Left cardiac atrium (tissue), 4 donors: ENCODE measurements at regions not wholly inside any gene's neighbourhood (a gene's known extent, or its start where the extent isn't known, plus 50 kb on each side); places are given as distances from the start of the nearest gene placed in this dataset.
"Not testable (repeated sequence)": the region's sequence is repeated elsewhere in the genome, so short reads cannot be mapped to it uniquely, and the experiment has no call there.

Source experiments
- ATAC-seq, 2 donors: fragments of 200-7000 bp; cut with Tn5 transposase; one replicate each; pipeline ENCODE4 v1.9.1; 2020; ENCODE audit warnings: mild to moderate bottlenecking in 2 of 2, moderate library complexity in 2 of 2
- DNase-seq: peaks from one replicate; pipeline ENCODE4 v3.0.0-alpha.2; 2020
- intact Hi-C, 2 donors: fragments of 100-400 bp; cut with DNase I; formaldehyde crosslinking; loops; one replicate each; pipeline versions ENCODE4 v1.14.1 to v1.15.1; 2022 to 2023
- donor health status: DM: no; HTN: yes; CAD: no.
- donor health status: DM: no; HTN: yes; CAD: no; lungs with severe emphysema.
- donor health status: DM: yes; HTN: yes; CAD: no.
- donor health status: Dilated cardiomyopathy.

DNA sequence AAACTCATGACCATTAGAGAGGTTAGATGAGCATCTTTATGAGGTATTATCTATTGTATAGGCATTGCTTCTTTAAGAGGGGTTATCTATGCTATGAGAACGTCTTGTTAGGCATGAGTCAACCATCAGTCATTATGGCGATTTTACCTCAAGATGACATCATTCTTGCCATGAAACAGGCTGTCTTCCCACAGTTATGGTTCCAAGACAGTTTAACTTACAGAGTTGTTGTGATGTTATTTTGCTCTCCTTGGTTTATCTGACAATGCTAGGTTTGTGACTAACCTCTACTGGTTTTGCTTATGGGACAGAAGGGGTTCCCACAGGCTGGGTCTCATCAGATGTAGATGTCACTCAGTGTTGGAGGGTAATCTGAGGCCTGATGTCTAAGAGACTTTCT is 1864.7 kb upstream of the ACO1 start:
- DNase-seq (no peak), ATAC-seq (no peak)
- intact Hi-C loops = no loop called here

GRCh38 chr9:30522061-30522460 is 1862.4 kb upstream of the ACO1 start:
- intact Hi-C loops = no loop called here
- no peak for DNase-seq
- no peak for ATAC-seq

DNA sequence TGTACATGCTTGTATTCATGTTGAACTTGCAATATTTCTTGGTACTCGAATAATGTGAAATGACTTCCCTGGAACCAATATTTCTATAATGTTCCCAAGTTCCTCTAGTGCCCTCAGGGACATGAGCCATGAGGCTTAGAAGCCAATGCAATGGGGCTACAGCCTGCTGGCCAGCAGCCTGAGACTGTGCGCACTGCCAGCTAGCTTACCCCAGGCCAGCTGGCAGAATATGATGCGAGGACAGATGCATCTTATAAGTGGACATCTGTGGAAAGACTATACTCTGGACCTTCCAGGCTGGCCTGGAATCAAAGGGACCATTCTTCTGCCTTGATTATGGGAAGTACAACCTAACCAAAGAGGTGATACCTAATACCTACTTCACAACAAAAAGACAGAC is 1862.0 kb upstream of the ACO1 start:
- no peak for DNase-seq
- no peak for ATAC-seq
- intact Hi-C loops = no loop called here

GRCh38 chr9:30524311-30524710 is 1860.1 kb upstream of the ACO1 start:
- intact Hi-C loops = no loop called here
- ATAC-seq = no peak
- no peak for DNase-seq

GRCh38 chr9:30534455-30534854 is 1850.0 kb upstream of the ACO1 start:
- intact Hi-C loops = no loop called here
- ATAC-seq (no peak), DNase-seq (no peak)

GRCh38 chr9:30534896-30535295 is 1849.5 kb upstream of the ACO1 start:
- intact Hi-C loops = no loop called here
- DNase-seq (no peak), ATAC-seq (no peak)

GRCh38 chr9:30536494-30536893 is 1847.9 kb upstream of the ACO1 start:
- no peak for ATAC-seq
- DNase-seq = no peak
- intact Hi-C loops = no loop called here

- DNase-seq, ATAC-seq, intact Hi-C loops: not testable (repeated sequence)
Measured at GRCh38 chr9:30539696-30540095, 1844.7 kb upstream of the ACO1 start.

DNA sequence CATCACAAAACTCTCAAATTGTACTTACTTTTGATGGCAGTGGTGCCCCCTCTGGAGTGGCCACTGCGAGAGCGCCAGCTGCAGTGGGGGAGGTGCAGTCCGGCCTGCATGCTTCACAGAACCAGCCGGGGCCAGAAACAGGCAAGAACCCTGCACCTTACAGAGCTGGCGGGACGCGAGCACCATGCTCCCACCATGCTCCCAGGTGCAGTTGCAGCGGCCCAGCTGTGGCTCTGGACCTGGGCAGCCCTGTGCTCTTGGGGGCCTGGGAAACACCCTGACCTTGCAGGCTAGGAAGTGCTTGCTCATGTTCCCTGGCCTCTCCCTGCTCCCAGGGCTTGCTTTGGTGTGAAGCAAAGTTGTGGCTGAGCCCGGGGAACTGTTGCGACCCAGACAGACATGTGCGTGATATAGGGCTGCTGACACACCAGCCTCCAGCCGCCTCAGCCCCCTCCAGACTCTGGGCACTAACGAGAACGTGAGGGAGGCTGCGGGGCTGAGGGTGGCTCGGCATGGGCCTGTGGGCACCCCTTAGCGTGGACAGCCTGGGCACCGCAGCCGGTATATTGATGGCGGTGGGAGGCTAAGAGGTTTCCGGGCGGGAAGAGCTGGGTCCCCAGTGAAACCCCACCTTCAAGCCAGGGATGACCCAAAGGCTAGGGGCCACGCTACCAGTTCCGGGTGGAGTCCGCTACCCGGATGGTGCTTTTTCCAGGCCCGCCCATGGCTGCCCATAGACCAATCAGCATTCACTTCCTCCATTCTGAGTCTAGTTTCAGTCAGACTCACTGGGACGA is 1809.9 kb upstream of the ACO1 start:
- intact Hi-C loops = no loop called here
- ATAC-seq (no peak), DNase-seq (no peak)

GRCh38 chr9:30575218-30575617 is 1809.2 kb upstream of the ACO1 start:
- no peak for DNase-seq

DNA sequence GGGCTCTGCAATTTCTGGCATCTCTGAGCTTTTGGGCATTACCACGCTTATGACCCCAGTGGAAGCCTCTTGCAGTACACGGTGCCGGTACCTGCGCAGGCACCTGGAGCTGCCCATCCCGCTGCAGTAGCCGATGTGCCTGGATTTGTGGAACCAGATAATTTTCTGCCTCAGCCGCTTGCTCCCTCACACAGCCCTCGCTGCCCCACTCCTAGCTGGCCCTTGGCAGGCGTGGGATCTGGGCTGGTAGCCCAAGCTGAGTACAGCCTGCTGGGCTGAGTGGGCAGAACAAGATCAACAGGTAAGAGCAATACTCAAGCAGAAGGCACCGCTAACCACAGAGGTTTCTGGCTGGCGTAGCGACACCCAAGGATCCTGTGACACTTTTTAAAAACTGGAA is 1808.8 kb upstream of the ACO1 start:
- intact Hi-C loops = no loop called here
- no peak for DNase-seq
- no peak for ATAC-seq

More at GRCh38 chr9:30575218-30575617, 1809.2 kb upstream of the ACO1 start:
- intact Hi-C loops = no loop called here
- no peak for ATAC-seq

DNA sequence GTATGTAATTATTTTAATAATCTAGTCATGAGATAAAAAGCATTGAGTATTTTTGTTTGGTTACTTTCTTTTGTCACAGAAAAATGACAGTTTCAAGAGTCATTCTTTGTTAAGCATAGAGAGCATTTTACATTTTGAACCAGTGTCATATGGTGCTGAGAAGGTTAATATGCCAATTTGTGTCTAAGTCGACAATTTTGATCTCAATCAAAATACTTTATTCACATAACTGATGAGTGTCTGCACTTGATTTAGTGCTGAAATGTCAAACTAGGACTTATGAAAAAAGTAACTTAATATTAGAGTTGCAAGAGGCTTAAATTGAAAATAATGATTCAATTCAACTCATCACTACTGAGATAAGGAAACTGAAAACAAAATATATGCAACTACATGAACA is 1804.6 kb upstream of the ACO1 start:
- no peak for DNase-seq
- intact Hi-C loops = no loop called here
- ATAC-seq = no peak

DNA sequence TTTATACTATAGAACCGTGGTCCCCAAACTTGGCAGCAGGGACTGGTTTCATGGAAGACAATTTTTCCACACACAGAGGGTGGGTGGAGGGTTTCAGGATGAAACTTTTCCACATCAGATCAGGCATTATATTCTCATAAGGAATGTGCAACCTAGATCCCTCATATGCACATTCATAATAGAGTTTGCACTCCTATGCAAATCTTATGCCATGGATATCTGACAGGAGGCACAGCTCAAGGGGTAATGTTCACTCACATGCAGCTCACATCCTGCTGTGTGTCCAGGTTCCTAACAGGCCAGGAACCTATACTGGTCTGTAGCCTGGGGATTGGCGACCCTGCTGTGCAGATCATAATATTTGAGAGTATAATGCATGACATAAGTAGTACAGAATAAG is 1802.2 kb upstream of the ACO1 start:
- ATAC-seq (no peak), DNase-seq (no peak)
- intact Hi-C loops = no loop called here

GRCh38 chr9:30584559-30584958 is 1799.9 kb upstream of the ACO1 start:
- intact Hi-C loops = no loop called here
- no peak for ATAC-seq
- no peak for DNase-seq

DNA sequence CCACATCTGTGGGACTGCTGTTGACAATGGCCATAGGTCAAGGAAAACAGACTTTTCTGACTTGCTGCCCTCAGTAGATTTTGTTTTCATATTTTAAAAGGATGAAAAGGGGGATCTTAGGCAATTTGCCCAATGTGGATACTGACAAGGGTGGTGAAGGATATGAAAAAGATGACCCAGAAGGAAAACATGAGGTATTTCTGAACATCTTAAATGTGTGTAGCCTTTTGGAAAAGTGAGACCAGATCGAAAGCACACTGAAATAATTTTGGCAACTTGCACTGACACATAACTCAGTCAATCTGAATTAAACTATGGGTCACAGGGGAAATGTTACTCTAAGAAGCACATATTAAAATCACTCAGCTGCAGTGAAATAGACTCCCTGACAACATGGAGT is 1793.0 kb upstream of the ACO1 start:
- intact Hi-C loops = no loop called here
- ATAC-seq (no peak), DNase-seq (no peak)

DNA sequence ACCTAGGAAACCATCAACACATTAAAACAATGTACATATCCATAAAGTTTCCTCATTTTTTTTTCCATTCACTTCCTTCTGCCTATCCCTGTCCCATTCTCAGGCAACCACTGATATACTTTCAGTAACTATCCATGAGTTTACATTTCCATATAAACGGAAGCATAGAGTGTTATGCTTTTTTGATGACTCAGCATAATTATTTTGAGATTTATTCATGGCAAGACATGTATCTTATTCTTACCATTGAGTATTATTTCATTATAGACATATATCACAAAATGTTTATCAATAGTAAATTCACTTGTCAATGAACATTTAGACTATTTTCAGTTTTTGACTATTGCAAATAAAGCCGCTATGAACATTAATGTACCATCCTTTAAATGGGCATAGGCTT is 1786.8 kb upstream of the ACO1 start:
- intact Hi-C loops = no loop called here
- ATAC-seq (no peak), DNase-seq (no peak)

DNA sequence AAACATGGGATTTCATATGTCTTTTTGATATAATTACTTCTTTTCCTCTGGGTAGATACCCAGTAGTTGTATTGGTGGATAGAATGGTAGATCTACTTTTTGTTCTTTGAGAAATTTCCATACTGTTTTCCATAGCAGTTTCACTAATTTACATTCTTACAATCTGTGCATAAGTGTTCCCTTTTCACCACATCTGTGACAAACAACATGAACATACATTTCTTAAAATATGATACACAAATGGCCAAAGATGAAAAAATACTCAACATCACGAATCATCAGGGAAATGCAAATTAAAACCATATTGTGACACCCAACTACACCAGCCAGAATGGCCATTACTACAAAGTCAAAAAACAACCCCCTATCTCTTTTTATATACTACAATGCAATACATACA is 1778.5 kb upstream of the ACO1 start:
- ATAC-seq (no peak), DNase-seq (no peak)
- intact Hi-C loops = no loop called here

GRCh38 chr9:30609713-30610112 is 1774.7 kb upstream of the ACO1 start:
- DNase-seq (no peak), ATAC-seq (no peak)
- intact Hi-C loops = no loop called here

GRCh38 chr9:30616782-30617181 is 1767.7 kb upstream of the ACO1 start:
- ATAC-seq, intact Hi-C loops, DNase-seq: not testable (repeated sequence)

DNA sequence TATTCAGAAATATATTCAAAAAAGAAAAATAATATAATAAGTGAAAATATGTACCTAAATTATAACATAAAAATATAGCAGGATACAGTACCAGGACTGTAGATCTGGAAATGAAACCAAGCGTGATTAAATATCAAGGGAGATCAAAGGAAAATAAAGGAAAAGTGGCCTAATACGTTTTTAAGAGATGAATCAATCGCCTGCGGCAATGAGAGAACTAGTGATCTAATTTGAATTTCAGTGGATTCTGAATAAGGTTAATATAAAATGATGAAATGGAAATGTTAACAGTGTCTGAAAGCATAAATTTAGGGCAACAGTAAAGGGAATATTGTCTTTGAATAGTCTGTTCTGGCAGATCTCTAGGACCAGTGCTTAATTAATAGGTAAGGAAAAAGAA is 1761.9 kb upstream of the ACO1 start:
- ATAC-seq (no peak), DNase-seq (no peak)
- intact Hi-C loops = no loop called here

- intact Hi-C loops = no loop called here
- ATAC-seq (no peak), DNase-seq (no peak)
Measured at GRCh38 chr9:30628915-30629567, 1755.4 kb upstream of the ACO1 start.
